Stomach (tissue), 4 donors: ENCODE measurements at regions not wholly inside any gene's neighbourhood (a gene's known extent, or its start where the extent isn't known, plus 50 kb on each side); places are given as distances from the start of the nearest gene placed in this dataset.

ENCODE experiments used
- EP300 ChIP-seq: sonication (generic); formaldehyde crosslinking; IDR thresholded peaks from one replicate; pipeline ENCODE4 v1.6.1; 2017; ENCODE audit warnings: antibody characterized with exemption
- POLR2A ChIP-seq, 4 donors: fragments of 450-650 bp; IDR thresholded peaks; one replicate each; pipeline ENCODE4 v1.6.1; 2016; ENCODE audit warnings: antibody characterized with exemption in 4 of 4, control low read depth in 2 of 4, mild to moderate bottlenecking in 1 of 4, moderate library complexity in 1 of 4
- POLR2AphosphoS5 ChIP-seq, 3 donors: sonication (generic); formaldehyde crosslinking; IDR thresholded peaks; one replicate each; pipeline ENCODE4 v1.6.1; 2016; ENCODE audit warnings: antibody characterized with exemption in 3 of 3
- TF ChIP-seq, protein P1 (sequence below), 7 experiments: fragments of 450-650 bp in 4 of 7; fragments of 200-600 bp in 3 of 7; sonication (generic) in 3 of 7; IDR thresholded peaks; one replicate each; pipeline ENCODE4 v1.5.1; 2016 to 2019; ENCODE audit warnings: antibody characterized with exemption in 7 of 7, control low read depth in 2 of 7, mild to moderate bottlenecking in 1 of 7

DNA sequence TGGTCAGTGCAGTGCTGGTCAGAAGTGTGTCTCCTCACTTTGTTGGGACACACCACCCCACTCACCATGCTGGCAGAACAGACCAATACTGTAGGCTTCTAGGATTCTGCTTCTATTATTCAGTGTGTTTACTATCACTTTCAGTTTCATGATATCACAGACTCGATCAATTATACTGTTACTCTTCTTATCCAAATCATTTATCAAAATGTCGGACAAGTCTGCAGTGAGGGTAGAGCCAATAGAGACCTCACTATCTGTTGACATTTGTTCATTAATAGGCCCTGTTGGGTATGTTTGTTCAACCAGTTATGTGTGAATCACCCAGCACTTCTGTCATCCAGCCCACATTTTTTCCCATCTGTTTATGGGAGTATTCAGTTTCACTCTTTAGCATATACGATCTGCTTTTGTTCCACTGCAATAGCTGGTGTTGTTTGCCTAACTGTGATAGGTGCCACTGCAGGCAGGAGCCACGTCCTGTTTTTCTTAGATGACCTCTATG is 140.1 kb downstream of the NRN1 start:
- TF ChIP-seq, protein P1, sequence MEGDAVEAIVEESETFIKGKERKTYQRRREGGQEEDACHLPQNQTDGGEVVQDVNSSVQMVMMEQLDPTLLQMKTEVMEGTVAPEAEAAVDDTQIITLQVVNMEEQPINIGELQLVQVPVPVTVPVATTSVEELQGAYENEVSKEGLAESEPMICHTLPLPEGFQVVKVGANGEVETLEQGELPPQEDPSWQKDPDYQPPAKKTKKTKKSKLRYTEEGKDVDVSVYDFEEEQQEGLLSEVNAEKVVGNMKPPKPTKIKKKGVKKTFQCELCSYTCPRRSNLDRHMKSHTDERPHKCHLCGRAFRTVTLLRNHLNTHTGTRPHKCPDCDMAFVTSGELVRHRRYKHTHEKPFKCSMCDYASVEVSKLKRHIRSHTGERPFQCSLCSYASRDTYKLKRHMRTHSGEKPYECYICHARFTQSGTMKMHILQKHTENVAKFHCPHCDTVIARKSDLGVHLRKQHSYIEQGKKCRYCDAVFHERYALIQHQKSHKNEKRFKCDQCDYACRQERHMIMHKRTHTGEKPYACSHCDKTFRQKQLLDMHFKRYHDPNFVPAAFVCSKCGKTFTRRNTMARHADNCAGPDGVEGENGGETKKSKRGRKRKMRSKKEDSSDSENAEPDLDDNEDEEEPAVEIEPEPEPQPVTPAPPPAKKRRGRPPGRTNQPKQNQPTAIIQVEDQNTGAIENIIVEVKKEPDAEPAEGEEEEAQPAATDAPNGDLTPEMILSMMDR (IDR thresholded peaks at IDR 0.05): no peak
- TF ChIP-seq EP300 (no peak), POLR2AphosphoS5 (IDR thresholded peaks at IDR 0.05) (no peak), POLR2A (IDR thresholded peaks at IDR 0.05) (no peak)
